Natural killer cell (primary cell): ENCODE measurements at regions not wholly inside any gene's neighbourhood (a gene's known extent, or its start where the extent isn't known, plus 50 kb on each side); places are given as distances from the start of the nearest gene placed in this dataset.

Experiments
- ATAC-seq, 3 donors: fragments of 150-1000 bp in 2 of 3; fragments of 200-7000 bp in 1 of 3; cut with Tn5 transposase; 1 replicate in 1 of 3; 2 replicates in 2 of 3; pipeline ENCODE4 v1.10.0; 2021; ENCODE audit warnings: mild to moderate bottlenecking in 2 of 3, moderate library complexity in 2 of 3
- DNase-seq, 2 donors: peaks; one replicate each; pipeline versions ENCODE4 v3.0.0 to v3.0.0-alpha.2; 2013 to 2021; ENCODE audit warnings: mixed read lengths in 1 of 2
- H3K27ac ChIP-seq: one replicate; pipeline ENCODE4 v1.5.1; 2013; ENCODE audit warnings: mild to moderate bottlenecking, low read length
- H3K27me3 ChIP-seq: one replicate; pipeline ENCODE4 v1.6.1; 2013; ENCODE audit warnings: low read length; ENCODE audit not compliant: control insufficient read depth, insufficient read depth
- H3K36me3 ChIP-seq: one replicate; pipeline ENCODE4 v1.6.1; 2013; ENCODE audit warnings: low read length; ENCODE audit not compliant: control insufficient read depth, insufficient read depth
- H3K4me1 ChIP-seq: one replicate; pipeline ENCODE4 v1.6.1; 2013; ENCODE audit warnings: low read length; ENCODE audit not compliant: control insufficient read depth, insufficient read depth
- H3K4me3 ChIP-seq: one replicate; pipeline ENCODE4 v1.5.1; 2013; ENCODE audit warnings: low read length
- H3K9me3 ChIP-seq: one replicate; pipeline ENCODE4 v1.6.1; 2013; ENCODE audit warnings: low read length; ENCODE audit not compliant: control insufficient read depth, insufficient read depth
- H3K27ac Mint-ChIP-seq, 2 donors: one replicate each; pipeline ENCODE4 v1.8.0; 2022; ENCODE audit warnings: mild to moderate bottlenecking in 2 of 2, mixed read lengths in 2 of 2, moderate library complexity in 1 of 2
- H3K27me3 Mint-ChIP-seq, 2 donors: one replicate each; pipeline ENCODE4 v1.8.0; 2022; ENCODE audit warnings: low read depth in 2 of 2, mixed read lengths in 2 of 2
- H3K36me3 Mint-ChIP-seq: one replicate; pipeline ENCODE4 v1.8.0; 2022; ENCODE audit warnings: mixed read lengths
- H3K4me1 Mint-ChIP-seq, 2 donors: one replicate each; pipeline ENCODE4 v1.8.0; 2022; ENCODE audit warnings: mixed read lengths in 2 of 2
- H3K4me3 Mint-ChIP-seq: one replicate; pipeline ENCODE4 v1.8.0; 2022; ENCODE audit warnings: mild to moderate bottlenecking, moderate library complexity, mixed read lengths
- H3K9me3 Mint-ChIP-seq, 2 donors: one replicate each; pipeline ENCODE4 v1.8.0; 2022; ENCODE audit warnings: mixed read lengths in 2 of 2
- WGBS: methylation state at CpG from one replicate; pipeline ENCODE4 v1.1.7; 2013; ENCODE audit warnings: missing lambda C conversion rate; ENCODE audit not compliant: insufficient coverage; 5-methylcytosine and 5-hydroxymethylcytosine counted together
- intact Hi-C: fragments of 100-400 bp; cut with micrococcal nuclease; formaldehyde crosslinking; loops from one replicate; pipeline ENCODE4 v1.14.2; 2022
- TF ChIP-seq, protein P1 (sequence below): fragments of 200-600 bp; IDR thresholded peaks from one replicate; pipeline ENCODE4 v1.8.0; 2022; ENCODE audit warnings: antibody characterized with exemption

DNA sequence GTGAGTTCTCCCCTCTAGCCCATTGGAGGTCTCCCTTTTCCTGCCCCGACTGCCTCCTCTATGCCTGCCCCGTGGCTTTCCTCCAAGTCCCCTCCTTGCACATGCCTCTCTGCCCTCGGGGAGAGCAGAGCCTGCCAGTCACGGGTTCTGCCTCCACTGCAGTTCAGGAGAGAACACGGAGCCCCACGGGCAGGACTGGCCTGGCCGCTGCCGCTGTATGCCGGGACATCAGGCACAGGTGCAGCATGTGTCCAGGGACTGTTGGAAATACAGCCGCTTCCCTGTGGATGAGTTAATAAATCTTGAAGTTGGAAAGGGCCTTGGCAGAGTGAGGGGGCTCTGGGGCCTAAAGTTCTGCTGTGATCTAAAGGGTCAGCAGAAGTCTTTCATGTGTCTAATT, 676.6 kb downstream of the MATN1 start:
- no peaks in the 10 kb centered on the region for H3K36me3 ChIP-seq
- Mint-ChIP-seq H3K4me1 (peaks cover 24 to 33% of the 10 kb centered on the region in 2 donors), H3K27me3 (peaks cover 15 to 25% of the 10 kb centered on the region in 2 donors), H3K36me3 (no peaks in the 10 kb centered on the region), H3K9me3 (no peaks in the 10 kb centered on the region), H3K27ac (no peak overlapping the region), H3K4me3 (no peak overlapping the region)
- peaks cover 49% of the 10 kb centered on the region for H3K4me1 ChIP-seq
- H3K27me3 ChIP-seq = peaks cover 4% of the 10 kb centered on the region
- H3K4me3 ChIP-seq = no peak overlapping the region
- 89% methylated on average over 10 of the region's 10 CpGs for WGBS
- no peak overlapping the region for H3K27ac ChIP-seq
- ATAC-seq = no peak
- peaks cover 6% of the 10 kb centered on the region for H3K9me3 ChIP-seq
- DNase-seq = no peak
- intact Hi-C loops = no loop called here
- TF ChIP-seq, protein P1, sequence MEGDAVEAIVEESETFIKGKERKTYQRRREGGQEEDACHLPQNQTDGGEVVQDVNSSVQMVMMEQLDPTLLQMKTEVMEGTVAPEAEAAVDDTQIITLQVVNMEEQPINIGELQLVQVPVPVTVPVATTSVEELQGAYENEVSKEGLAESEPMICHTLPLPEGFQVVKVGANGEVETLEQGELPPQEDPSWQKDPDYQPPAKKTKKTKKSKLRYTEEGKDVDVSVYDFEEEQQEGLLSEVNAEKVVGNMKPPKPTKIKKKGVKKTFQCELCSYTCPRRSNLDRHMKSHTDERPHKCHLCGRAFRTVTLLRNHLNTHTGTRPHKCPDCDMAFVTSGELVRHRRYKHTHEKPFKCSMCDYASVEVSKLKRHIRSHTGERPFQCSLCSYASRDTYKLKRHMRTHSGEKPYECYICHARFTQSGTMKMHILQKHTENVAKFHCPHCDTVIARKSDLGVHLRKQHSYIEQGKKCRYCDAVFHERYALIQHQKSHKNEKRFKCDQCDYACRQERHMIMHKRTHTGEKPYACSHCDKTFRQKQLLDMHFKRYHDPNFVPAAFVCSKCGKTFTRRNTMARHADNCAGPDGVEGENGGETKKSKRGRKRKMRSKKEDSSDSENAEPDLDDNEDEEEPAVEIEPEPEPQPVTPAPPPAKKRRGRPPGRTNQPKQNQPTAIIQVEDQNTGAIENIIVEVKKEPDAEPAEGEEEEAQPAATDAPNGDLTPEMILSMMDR = no peak

DNA sequence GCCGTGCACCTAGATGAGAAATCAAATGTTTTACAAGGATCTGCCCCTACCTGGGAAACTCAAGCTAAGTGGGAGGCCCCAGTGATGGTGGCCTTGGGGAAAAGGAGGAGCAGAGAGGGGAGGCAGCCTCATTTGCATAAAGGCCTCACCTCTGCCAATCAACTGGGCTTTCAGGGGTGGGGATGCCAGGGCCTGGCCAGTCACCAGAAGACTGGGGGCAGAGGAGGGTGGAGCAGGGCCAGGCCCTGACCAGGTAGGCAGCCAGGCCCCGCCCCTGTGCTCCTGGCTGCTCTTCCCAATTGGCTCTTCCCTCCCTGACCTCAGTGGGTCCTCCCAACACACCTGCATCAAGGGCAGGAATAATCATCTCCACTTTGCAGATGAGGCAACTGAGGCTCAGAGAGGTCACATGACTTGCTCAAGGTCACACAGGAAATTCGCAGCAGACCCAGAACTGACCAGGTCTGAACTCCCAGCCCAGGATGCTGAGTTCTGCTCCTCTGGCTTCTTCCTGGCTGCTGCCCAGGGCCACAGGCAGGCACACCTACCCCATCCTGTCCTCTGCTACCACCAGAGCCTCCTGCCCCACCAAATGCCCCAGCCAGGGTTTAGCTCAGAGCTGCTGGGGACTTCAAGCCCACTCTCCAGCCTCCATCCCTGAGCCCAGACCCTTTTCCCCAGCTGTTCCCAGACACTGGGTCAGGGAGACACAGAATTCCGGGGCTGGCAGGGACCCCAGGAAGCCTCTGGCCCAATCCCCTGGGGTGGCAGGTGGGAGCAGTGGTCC, 677.9 kb downstream of the MATN1 start:
- ATAC-seq = no peak
- Histone ChIP-seq H3K27me3 (peaks cover 4% of the 10 kb centered on the region), H3K4me1 (peaks cover 61% of the 10 kb centered on the region), H3K27ac (no peak overlapping the region), H3K4me3 (no peak overlapping the region), H3K36me3 (no peaks in the 10 kb centered on the region), H3K9me3 (peaks cover 6% of the 10 kb centered on the region)
- Mint-ChIP-seq H3K36me3 (no peaks in the 10 kb centered on the region), H3K27me3 (peaks cover 13% of the 10 kb centered on the region in 2 donors), H3K27ac (peak overlapping the region in 1 of 2 donors; percentile 74), H3K9me3 (no peaks in the 10 kb centered on the region), H3K4me1 (peaks cover 34 to 45% of the 10 kb centered on the region in 2 donors), H3K4me3 (no peak overlapping the region)
- no peak for DNase-seq
- TF ChIP-seq, protein P1 = no peak
- WGBS = 80% methylated on average over 4 of the region's 4 CpGs
- intact Hi-C loops = no loop called here

DNA sequence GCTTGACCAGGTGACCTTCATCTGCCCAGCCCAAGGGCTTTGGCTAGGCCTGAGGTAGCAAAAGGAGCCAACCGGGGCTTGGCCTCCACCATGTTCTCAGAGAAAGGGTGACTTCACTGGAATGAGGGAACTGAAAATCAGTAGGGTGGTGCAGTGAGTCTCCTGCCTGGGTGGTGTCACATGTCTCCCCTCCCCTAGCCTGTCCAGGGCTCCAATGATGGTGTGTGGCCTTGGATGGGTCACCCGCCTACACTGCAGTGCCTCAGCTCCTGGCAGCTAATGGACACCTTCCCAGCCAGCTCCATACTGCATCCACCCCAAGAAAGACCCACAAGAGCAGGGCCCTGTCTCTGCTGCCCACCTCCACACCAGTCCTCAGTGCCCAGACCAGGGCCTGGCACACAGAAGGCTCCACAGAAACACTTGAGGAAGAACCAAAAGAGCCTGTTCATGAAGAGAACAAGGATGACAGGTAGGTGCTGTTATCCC, 678.7 kb downstream of the MATN1 start:
- whole genome bisulfite sequencing = 91% methylated on average over 2 of the region's 2 CpGs
- Mint-ChIP-seq H3K4me3 (peak overlapping the region; percentile 21), H3K36me3 (no peaks in the 10 kb centered on the region), H3K27ac (peak overlapping the region in 1 of 2 donors; percentile 74), H3K4me1 (peaks cover 34 to 45% of the 10 kb centered on the region in 2 donors), H3K9me3 (no peaks in the 10 kb centered on the region), H3K27me3 (peaks cover 5 to 12% of the 10 kb centered on the region in 2 donors)
- DNase-seq = no peak
- no peak overlapping the region for H3K27ac ChIP-seq
- intact Hi-C loops = no loop called here
- no peaks in the 10 kb centered on the region for H3K36me3 ChIP-seq
- no peak for ATAC-seq
- H3K4me1 ChIP-seq = peaks cover 63% of the 10 kb centered on the region
- H3K9me3 ChIP-seq = peaks cover 6% of the 10 kb centered on the region
- no peak overlapping the region for H3K4me3 ChIP-seq
- TF ChIP-seq, protein P1 = no peak
- peaks cover under 1% of the 10 kb centered on the region for H3K27me3 ChIP-seq
